ENCODE measurements at regions not wholly inside any gene's neighbourhood (a gene's known extent, or its start where the extent isn't known, plus 50 kb on each side); places are given as distances from the start of the nearest gene placed in this dataset.

DNA sequence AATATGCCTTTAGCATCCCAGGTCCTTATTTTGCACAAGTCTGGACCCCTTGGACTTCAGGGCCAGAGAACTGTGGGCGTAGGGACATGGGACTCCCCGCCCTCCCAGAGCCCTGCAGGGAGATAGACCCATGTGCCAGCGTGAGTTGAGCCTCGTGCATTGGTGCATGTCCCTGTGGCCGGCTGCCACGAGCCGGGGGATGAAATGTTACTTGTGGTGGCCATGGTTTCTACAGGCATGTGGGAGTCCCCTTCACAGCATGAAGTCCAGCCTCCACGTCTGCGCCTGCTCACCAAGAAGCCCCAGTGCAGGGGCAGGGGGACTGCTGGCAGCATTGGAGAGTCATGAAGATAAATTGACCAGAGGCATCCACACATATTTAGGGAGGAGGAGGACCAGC lies 470.0 kb downstream of the BCL11B start:
- Histone ChIP-seq H3K4me3 (ENCODE audit: low read depth in 1 of 5, low read length in 5 of 5) (no peak overlapping the region), H3K27ac (ENCODE audit: low read depth, low read length) (no peak overlapping the region), H3K9ac (ENCODE audit: low read length in 5 of 5) (no peak overlapping the region), H3K9me3 (ENCODE audit: control insufficient read depth in 5 of 5, low read length in 5 of 5) (peaks cover 0 to 9% (median 0%) of the 10 kb centered on the region in 5 donors), H3K27me3 (ENCODE audit: control insufficient read depth in 5 of 5, insufficient read depth in 4 of 5, low read length in 5 of 5) (peaks cover 0 to 7% (median 5%) of the 10 kb centered on the region in 5 donors), H3K4me1 (ENCODE audit: control insufficient read depth in 5 of 5, insufficient read depth in 5 of 5, low read length in 5 of 5) (no peaks in the 10 kb centered on the region), H3K36me3 (ENCODE audit: control insufficient read depth in 5 of 5, insufficient read depth in 5 of 5, low read length in 5 of 5) (no peaks in the 10 kb centered on the region)

DNA sequence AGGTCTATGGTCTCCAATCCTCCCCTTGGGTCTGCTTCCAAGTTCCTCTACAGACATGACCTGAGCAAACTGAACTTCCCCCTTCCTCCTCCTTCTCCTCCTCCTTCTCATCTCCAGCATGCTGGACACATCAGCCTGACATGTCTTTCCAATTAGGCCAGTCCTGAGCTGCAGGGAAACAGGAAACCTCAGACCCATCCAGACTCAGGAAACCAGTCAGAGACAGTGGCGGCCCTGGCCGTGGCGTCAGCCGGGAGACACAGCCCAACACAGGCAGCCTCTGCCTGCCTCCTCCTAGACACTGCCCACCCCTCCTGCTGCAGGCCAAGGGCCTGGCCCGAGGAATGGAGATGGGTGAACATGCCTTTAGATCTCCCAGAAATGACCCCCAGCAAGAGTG lies 468.8 kb downstream of the BCL11B start:
- no peak overlapping the region for H3K9ac ChIP-seq (ENCODE audit: low read length in 5 of 5)
- H3K9me3 ChIP-seq (ENCODE audit: control insufficient read depth in 5 of 5, low read length in 5 of 5), result peaks cover 0 to 9% (median 0%) of the 10 kb centered on the region in 5 donors
- H3K27ac ChIP-seq (ENCODE audit: low read depth, low read length), result no peak overlapping the region
- H3K4me1 ChIP-seq (ENCODE audit: control insufficient read depth in 5 of 5, insufficient read depth in 5 of 5, low read length in 5 of 5), result no peaks in the 10 kb centered on the region
- H3K4me3 ChIP-seq (ENCODE audit: low read depth in 1 of 5, low read length in 5 of 5), result no peak overlapping the region
- peaks cover 0 to 9% (median 5%) of the 10 kb centered on the region in 5 donors for H3K27me3 ChIP-seq (ENCODE audit: control insufficient read depth in 5 of 5, insufficient read depth in 4 of 5, low read length in 5 of 5)
- H3K36me3 ChIP-seq (ENCODE audit: control insufficient read depth in 5 of 5, insufficient read depth in 5 of 5, low read length in 5 of 5), result no peaks in the 10 kb centered on the region

DNA sequence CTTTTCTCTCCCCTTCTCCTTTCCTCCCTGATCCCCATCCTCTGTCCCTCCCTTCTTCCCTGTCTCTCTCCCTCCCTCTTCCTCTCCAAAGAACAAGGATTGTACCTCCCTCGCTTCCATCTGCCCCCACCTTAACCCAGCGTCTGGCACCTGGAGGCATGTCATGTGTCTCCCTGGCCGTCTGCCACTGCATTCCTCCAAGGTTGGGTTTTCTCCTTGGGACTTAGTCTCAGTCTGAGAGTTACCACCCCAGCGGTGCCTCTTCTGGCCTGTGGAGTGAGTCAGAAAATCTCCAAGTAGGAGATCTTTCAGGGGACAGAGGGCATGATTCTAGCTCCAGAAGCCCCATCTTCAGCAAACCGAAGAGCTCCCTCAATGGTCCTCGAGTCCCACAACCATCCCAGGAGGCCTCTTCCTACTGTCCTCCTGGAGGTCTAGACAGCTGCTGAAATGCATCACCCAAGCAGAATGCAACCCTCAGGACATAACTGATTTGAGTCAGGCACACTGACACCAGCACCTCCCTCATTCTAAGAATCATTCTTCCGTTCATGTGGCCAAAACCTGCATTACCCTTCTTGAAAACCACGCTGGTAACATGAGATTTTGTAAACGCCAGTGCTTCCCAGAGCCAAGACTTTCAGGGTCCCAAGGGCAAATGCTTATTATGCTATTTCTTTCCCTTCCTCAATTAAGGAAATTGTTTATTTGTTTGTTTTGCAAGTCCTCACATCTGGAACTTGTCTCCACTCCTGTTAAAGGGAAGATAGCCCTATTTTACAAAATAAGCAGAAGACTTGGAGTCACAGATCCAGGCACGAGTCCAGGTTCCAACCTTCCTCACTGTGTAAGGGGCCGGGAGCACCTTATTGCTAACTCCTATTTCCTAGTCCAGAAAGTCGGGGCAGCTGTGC lies 463.2 kb downstream of the BCL11B start:
- peaks cover 0 to 9% (median 0%) of the 10 kb centered on the region in 5 donors for H3K9me3 ChIP-seq (ENCODE audit: control insufficient read depth in 5 of 5, low read length in 5 of 5)
- no peak overlapping the region for H3K27ac ChIP-seq (ENCODE audit: low read depth, low read length)
- peaks cover 0 to 8% (median 0%) of the 10 kb centered on the region in 5 donors for H3K27me3 ChIP-seq (ENCODE audit: control insufficient read depth in 5 of 5, insufficient read depth in 4 of 5, low read length in 5 of 5)
- no peaks in the 10 kb centered on the region for H3K4me1 ChIP-seq (ENCODE audit: control insufficient read depth in 5 of 5, insufficient read depth in 5 of 5, low read length in 5 of 5)
- no peak overlapping the region for H3K4me3 ChIP-seq (ENCODE audit: low read depth in 1 of 5, low read length in 5 of 5)
- no peaks in the 10 kb centered on the region for H3K36me3 ChIP-seq (ENCODE audit: control insufficient read depth in 5 of 5, insufficient read depth in 5 of 5, low read length in 5 of 5)
- no peak overlapping the region for H3K9ac ChIP-seq (ENCODE audit: low read length in 5 of 5)

DNA sequence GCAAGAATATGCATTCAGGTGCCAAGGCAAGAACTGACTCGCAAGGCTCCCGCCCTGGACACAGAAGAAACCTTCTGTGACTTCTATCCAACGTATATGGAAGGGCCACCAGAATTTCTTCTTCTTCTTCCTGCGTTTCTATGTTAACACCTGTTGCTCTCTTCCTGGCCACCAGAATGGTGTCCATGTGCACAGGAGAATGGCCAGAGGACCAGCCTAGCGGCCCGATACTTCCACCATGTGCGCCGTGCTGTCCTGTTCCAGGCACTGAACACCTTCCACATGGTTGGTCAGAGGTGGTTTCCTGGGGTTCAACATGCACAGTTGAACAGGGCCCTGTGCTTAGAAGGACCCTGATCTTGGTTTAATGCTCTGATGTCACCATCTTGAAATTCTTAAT lies 455.8 kb downstream of the BCL11B start:
- H3K27ac ChIP-seq (ENCODE audit: low read depth, low read length), result no peak overlapping the region
- H3K9ac ChIP-seq (ENCODE audit: low read length in 5 of 5), result no peak overlapping the region
- no peaks in the 10 kb centered on the region for H3K9me3 ChIP-seq (ENCODE audit: control insufficient read depth in 5 of 5, low read length in 5 of 5)
- H3K36me3 ChIP-seq (ENCODE audit: control insufficient read depth in 5 of 5, insufficient read depth in 5 of 5, low read length in 5 of 5), result no peaks in the 10 kb centered on the region
- no peaks in the 10 kb centered on the region for H3K4me1 ChIP-seq (ENCODE audit: control insufficient read depth in 5 of 5, insufficient read depth in 5 of 5, low read length in 5 of 5)
- peaks cover 0 to 8% (median 5%) of the 10 kb centered on the region in 5 donors for H3K27me3 ChIP-seq (ENCODE audit: control insufficient read depth in 5 of 5, insufficient read depth in 4 of 5, low read length in 5 of 5)
- no peak overlapping the region for H3K4me3 ChIP-seq (ENCODE audit: low read depth in 1 of 5, low read length in 5 of 5)

DNA sequence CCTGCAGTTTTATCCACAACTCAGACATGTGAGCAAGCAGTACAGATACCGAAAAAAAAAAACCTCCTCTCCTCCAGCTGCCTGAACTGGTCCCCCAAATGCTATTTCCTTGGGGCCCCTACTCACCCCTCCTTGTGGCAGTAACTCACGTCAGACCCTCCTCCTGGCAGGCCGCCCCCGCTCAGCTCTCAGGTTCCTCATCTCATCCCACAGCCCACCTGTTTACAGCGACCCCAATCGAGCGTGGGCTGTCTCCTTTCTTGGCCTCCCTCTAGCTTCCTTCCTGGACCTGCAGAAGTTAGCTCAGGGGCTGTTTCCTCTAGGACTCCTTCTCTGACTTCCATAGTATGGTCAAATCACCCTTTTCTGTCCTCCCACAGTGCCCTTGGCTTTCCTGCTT lies 455.3 kb downstream of the BCL11B start:
- Histone ChIP-seq H3K27me3 (ENCODE audit: control insufficient read depth in 5 of 5, insufficient read depth in 4 of 5, low read length in 5 of 5) (peaks cover 0 to 8% (median 5%) of the 10 kb centered on the region in 5 donors), H3K4me3 (ENCODE audit: low read depth in 1 of 5, low read length in 5 of 5) (no peak overlapping the region), H3K36me3 (ENCODE audit: control insufficient read depth in 5 of 5, insufficient read depth in 5 of 5, low read length in 5 of 5) (no peaks in the 10 kb centered on the region), H3K4me1 (ENCODE audit: control insufficient read depth in 5 of 5, insufficient read depth in 5 of 5, low read length in 5 of 5) (no peaks in the 10 kb centered on the region), H3K27ac (ENCODE audit: low read depth, low read length) (no peak overlapping the region), H3K9me3 (ENCODE audit: control insufficient read depth in 5 of 5, low read length in 5 of 5) (no peaks in the 10 kb centered on the region), H3K9ac (ENCODE audit: low read length in 5 of 5) (no peak overlapping the region)

DNA sequence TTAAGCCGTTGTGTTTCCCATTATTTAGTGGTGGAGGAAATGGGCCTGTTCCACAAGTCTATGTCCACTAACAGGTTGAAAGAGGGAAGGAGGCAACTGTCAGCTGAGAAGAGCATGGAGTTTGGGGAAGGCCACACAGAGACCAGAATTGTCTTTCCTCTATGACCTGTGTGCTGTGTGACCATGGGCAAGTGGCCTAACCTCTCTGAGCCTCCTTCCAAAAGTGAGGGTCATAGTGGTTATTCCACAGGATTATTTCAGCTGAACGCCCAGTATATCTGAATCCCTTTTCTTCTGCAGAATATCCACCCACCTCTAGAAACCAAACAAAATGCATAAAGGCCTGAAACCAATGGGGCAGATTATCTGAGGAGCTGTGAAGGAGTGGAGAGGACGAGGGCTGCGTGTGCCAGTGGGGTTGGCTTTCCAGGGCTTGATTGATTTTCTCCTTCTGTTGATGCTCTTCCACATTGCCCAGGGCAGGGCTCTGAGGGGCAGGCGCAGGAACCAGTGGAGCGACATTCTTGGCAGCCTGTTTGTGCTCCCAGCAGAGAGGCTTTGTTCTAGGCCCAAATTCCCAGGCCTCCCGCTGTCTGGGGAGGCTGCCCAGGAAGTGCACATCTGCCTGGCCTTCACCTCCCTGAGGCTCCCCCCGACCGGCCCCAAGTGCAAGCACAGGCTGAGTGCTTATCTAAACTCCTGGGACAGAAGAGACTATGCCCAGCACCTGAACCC lies 452.7 kb downstream of the BCL11B start:
- Histone ChIP-seq H3K36me3 (ENCODE audit: control insufficient read depth in 5 of 5, insufficient read depth in 5 of 5, low read length in 5 of 5) (no peaks in the 10 kb centered on the region), H3K4me1 (ENCODE audit: control insufficient read depth in 5 of 5, insufficient read depth in 5 of 5, low read length in 5 of 5) (no peaks in the 10 kb centered on the region), H3K9me3 (ENCODE audit: control insufficient read depth in 5 of 5, low read length in 5 of 5) (no peaks in the 10 kb centered on the region), H3K4me3 (ENCODE audit: low read depth in 1 of 5, low read length in 5 of 5) (no peak overlapping the region), H3K27ac (ENCODE audit: low read depth, low read length) (no peak overlapping the region), H3K27me3 (ENCODE audit: control insufficient read depth in 5 of 5, insufficient read depth in 4 of 5, low read length in 5 of 5) (peaks cover 0 to 5% (median 4%) of the 10 kb centered on the region in 5 donors), H3K9ac (ENCODE audit: low read length in 5 of 5) (no peak overlapping the region)

DNA sequence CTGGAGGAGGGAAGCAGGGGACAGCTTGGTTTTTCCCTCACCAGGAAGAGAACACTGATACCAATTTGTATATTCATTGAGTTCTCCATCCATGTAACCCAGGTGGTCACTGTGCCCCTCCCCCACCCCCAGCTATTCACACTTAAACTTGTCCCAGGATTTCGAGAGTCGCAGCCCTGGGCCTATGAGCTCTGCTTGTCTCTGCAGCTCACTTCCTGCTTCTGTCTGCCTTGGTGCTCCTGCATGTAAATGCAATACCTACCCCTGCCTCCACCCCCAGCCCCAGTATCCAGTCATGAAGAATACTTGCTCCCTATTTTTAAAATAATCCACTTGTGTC lies 452.2 kb downstream of the BCL11B start:
- no peak overlapping the region for H3K9ac ChIP-seq (ENCODE audit: low read length in 5 of 5)
- H3K36me3 ChIP-seq (ENCODE audit: control insufficient read depth in 5 of 5, insufficient read depth in 5 of 5, low read length in 5 of 5), result no peaks in the 10 kb centered on the region
- H3K27me3 ChIP-seq (ENCODE audit: control insufficient read depth in 5 of 5, insufficient read depth in 4 of 5, low read length in 5 of 5), result peaks cover 0 to 5% (median 3%) of the 10 kb centered on the region in 5 donors
- H3K27ac ChIP-seq (ENCODE audit: low read depth, low read length), result no peak overlapping the region
- no peaks in the 10 kb centered on the region for H3K4me1 ChIP-seq (ENCODE audit: control insufficient read depth in 5 of 5, insufficient read depth in 5 of 5, low read length in 5 of 5)
- no peaks in the 10 kb centered on the region for H3K9me3 ChIP-seq (ENCODE audit: control insufficient read depth in 5 of 5, low read length in 5 of 5)
- no peak overlapping the region for H3K4me3 ChIP-seq (ENCODE audit: low read depth in 1 of 5, low read length in 5 of 5)

DNA sequence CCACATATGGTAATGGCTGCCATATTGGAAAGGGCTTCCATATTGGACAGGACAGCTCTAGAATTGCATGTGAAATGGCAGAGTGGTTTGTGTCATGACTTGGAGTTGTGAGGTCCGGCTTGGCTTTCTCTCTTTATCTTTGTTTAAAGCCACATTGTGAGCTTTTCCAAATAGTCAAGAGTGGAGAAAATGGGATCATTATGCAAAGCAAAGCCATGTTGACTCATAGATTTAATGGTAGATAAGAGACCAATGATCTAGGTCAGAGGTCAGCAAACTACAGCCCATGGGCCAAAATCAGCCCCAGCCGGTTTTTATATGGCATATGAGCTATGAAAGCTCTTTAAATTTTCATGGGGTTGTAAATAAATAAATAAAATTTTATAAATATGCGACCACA lies 449.1 kb downstream of the BCL11B start:
- Histone ChIP-seq H3K9me3 (ENCODE audit: control insufficient read depth in 5 of 5, low read length in 5 of 5) (no peaks in the 10 kb centered on the region), H3K36me3 (ENCODE audit: control insufficient read depth in 5 of 5, insufficient read depth in 5 of 5, low read length in 5 of 5) (no peaks in the 10 kb centered on the region), H3K9ac (ENCODE audit: low read length in 5 of 5) (no peak overlapping the region), H3K4me1 (ENCODE audit: control insufficient read depth in 5 of 5, insufficient read depth in 5 of 5, low read length in 5 of 5) (no peaks in the 10 kb centered on the region), H3K27ac (ENCODE audit: low read depth, low read length) (no peak overlapping the region), H3K4me3 (ENCODE audit: low read depth in 1 of 5, low read length in 5 of 5) (no peak overlapping the region), H3K27me3 (ENCODE audit: control insufficient read depth in 5 of 5, insufficient read depth in 4 of 5, low read length in 5 of 5) (peaks cover 0 to 5% (median 0%) of the 10 kb centered on the region in 5 donors)

DNA sequence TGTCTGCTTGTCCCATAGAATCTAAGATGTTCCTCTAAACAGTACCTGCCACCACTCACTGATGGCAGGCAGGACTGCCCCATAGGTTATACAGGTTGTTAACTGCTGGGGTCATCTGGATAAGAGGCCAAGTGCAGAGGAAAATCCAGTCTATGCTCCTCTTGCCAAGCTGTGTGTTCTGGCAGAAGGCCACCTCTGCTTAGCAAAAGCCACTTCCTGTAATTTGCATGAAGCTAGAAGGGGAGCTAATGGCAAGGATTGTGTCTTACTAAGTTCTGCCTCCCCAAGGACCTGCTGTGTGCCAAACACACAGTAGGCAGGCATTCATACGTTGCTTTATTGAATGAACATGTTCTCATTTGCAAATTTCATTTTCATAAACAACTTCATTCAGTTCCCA lies 445.4 kb downstream of the BCL11B start:
- Histone ChIP-seq H3K9me3 (ENCODE audit: control insufficient read depth in 5 of 5, low read length in 5 of 5) (peaks cover 0 to 8% (median 3%) of the 10 kb centered on the region in 5 donors), H3K9ac (ENCODE audit: low read length in 5 of 5) (no peak overlapping the region), H3K4me3 (ENCODE audit: low read depth in 1 of 5, low read length in 5 of 5) (no peak overlapping the region), H3K27ac (ENCODE audit: low read depth, low read length) (no peak overlapping the region), H3K27me3 (ENCODE audit: control insufficient read depth in 5 of 5, insufficient read depth in 4 of 5, low read length in 5 of 5) (peaks cover 0 to 7% (median 0%) of the 10 kb centered on the region in 5 donors), H3K36me3 (ENCODE audit: control insufficient read depth in 5 of 5, insufficient read depth in 5 of 5, low read length in 5 of 5) (no peaks in the 10 kb centered on the region), H3K4me1 (ENCODE audit: control insufficient read depth in 5 of 5, insufficient read depth in 5 of 5, low read length in 5 of 5) (no peaks in the 10 kb centered on the region)

DNA sequence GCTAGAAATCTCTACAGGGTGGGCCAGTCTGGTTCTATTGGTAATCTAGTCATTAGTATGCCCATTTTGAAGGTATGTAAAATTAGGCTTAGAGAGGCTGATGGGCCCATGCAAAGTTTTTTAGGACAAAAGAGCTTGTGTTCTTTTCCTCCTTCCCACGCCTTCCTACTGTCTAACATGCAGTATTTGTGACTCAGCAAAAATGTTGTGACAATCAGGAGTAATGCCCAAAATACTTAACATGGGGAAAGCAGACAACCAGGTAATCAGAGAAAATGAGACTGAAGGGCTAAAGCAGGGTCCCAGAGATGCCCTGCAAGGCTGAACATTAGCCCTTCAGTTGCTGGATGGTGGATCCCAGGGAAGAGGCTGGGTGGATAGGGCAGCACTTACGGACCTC lies 437.9 kb downstream of the BCL11B start:
- Histone ChIP-seq H3K4me3 (ENCODE audit: low read depth in 1 of 5, low read length in 5 of 5) (no peak overlapping the region), H3K36me3 (ENCODE audit: control insufficient read depth in 5 of 5, insufficient read depth in 5 of 5, low read length in 5 of 5) (no peaks in the 10 kb centered on the region), H3K27me3 (ENCODE audit: control insufficient read depth in 5 of 5, insufficient read depth in 4 of 5, low read length in 5 of 5) (peaks cover 0 to 10% (median 0%) of the 10 kb centered on the region in 5 donors), H3K9me3 (ENCODE audit: control insufficient read depth in 5 of 5, low read length in 5 of 5) (peaks cover 4 to 10% (median 6%) of the 10 kb centered on the region in 5 donors), H3K4me1 (ENCODE audit: control insufficient read depth in 5 of 5, insufficient read depth in 5 of 5, low read length in 5 of 5) (no peaks in the 10 kb centered on the region), H3K9ac (ENCODE audit: low read length in 5 of 5) (no peak overlapping the region), H3K27ac (ENCODE audit: low read depth, low read length) (no peak overlapping the region)

Measured in subcutaneous abdominal adipose tissue (tissue), 5 donors.